SK-N-SH treated with all-trans-retinoic acid at 6 μM for 48 hours (cell line): ENCODE measurements at regions not wholly inside any gene's neighbourhood (a gene's known extent, or its start where the extent isn't known, plus 50 kb on each side); places are given as distances from the start of the nearest gene placed in this dataset.

Experiments used
- ATAC-seq: fragments of 200-7000 bp; cut with Tn5 transposase; 3 replicates; pipeline ENCODE4 v1.9.1; 2020; ENCODE audit warnings: mild to moderate bottlenecking, moderate library complexity
- ARNTL ChIP-seq: fragments of 450-650 bp; formaldehyde crosslinking; IDR thresholded peaks from 2 replicates; pipeline ENCODE4 v1.5.0; 2020; ENCODE audit warnings: low read depth, mild to moderate bottlenecking, moderate library complexity, borderline replicate concordance
- BACH2 ChIP-seq: fragments of 250-450 bp; sonication (Bioruptor Pico); IDR thresholded peaks from 2 replicates; pipeline ENCODE4 v1.9.0; 2021; ENCODE audit warnings: mild to moderate bottlenecking, borderline replicate concordance
- CSDC2 ChIP-seq: fragments of 250-450 bp; sonication (Bioruptor Pico); IDR thresholded peaks from 2 replicates; pipeline ENCODE4 v1.5.0; 2020; ENCODE audit warnings: mild to moderate bottlenecking, moderate library complexity
- ESRRG ChIP-seq: fragments of 250-450 bp; sonication (Bioruptor Pico); IDR thresholded peaks from 2 replicates; pipeline ENCODE4 v1.6.1; 2021; ENCODE audit warnings: mild to moderate bottlenecking
- GLIS3 ChIP-seq: fragments of 250-450 bp; sonication (Bioruptor Pico); IDR thresholded peaks from 2 replicates; pipeline ENCODE4 v1.5.0; 2020; ENCODE audit warnings: mild to moderate bottlenecking, moderate library complexity
- ISL1 ChIP-seq: fragments of 250-450 bp; sonication (Bioruptor Pico); IDR thresholded peaks from 2 replicates; pipeline ENCODE4 v2.1.2; 2022; ENCODE audit warnings: mild to moderate bottlenecking, moderate library complexity
- OSR1 ChIP-seq: fragments of 250-450 bp; sonication (Bioruptor Pico); IDR thresholded peaks from 2 replicates; pipeline ENCODE4 v1.8.0; 2022; ENCODE audit warnings: moderate library complexity, mild to moderate bottlenecking, inconsistent platforms
- PPARA ChIP-seq: fragments of 250-450 bp; sonication (Bioruptor Pico); IDR thresholded peaks from 2 replicates; pipeline ENCODE4 v1.5.0; 2020; ENCODE audit warnings: mild to moderate bottlenecking, borderline replicate concordance
- RARB ChIP-seq: fragments of 250-450 bp; sonication (Bioruptor Pico); IDR thresholded peaks from 2 replicates; pipeline ENCODE4 v1.8.0; 2021; ENCODE audit warnings: mild to moderate bottlenecking, moderate library complexity
- SNAI2 ChIP-seq: fragments of 250-450 bp; sonication (Bioruptor Pico); IDR thresholded peaks from 2 replicates; pipeline ENCODE4 v1.5.0; 2020; ENCODE audit warnings: mild to moderate bottlenecking, moderate library complexity
- TCF4 ChIP-seq: fragments of 250-450 bp; sonication (Bioruptor Pico); IDR thresholded peaks from 2 replicates; pipeline ENCODE4 v1.8.0; 2021; ENCODE audit warnings: mild to moderate bottlenecking, moderate library complexity, borderline replicate concordance
- TOX ChIP-seq: fragments of 250-450 bp; sonication (Bioruptor Pico); IDR thresholded peaks from 2 replicates; pipeline ENCODE4 v1.8.0; 2021; ENCODE audit warnings: mild to moderate bottlenecking, moderate library complexity, borderline replicate concordance
- ZC3H10 ChIP-seq: fragments of 250-450 bp; sonication (Bioruptor Pico); IDR thresholded peaks from 2 replicates; pipeline ENCODE4 v1.5.1; 2021; ENCODE audit warnings: mild to moderate bottlenecking, moderate library complexity
- ZFP3 ChIP-seq: fragments of 250-450 bp; sonication (Bioruptor Pico); IDR thresholded peaks from 2 replicates; pipeline ENCODE4 v1.5.0; 2020; ENCODE audit warnings: mild to moderate bottlenecking, moderate library complexity
- ZFP30 ChIP-seq: fragments of 450-650 bp; formaldehyde crosslinking; IDR thresholded peaks from 2 replicates; pipeline ENCODE4 v1.5.0; 2022; ENCODE audit warnings: mild to moderate bottlenecking, moderate library complexity
- ZNF565 ChIP-seq: fragments of 450-650 bp; formaldehyde crosslinking; conservative IDR thresholded peaks from 2 replicates; pipeline ENCODE4 v1.5.0; 2020; ENCODE audit warnings: low read depth, mild to moderate bottlenecking, moderate library complexity
- ZNF70 ChIP-seq: fragments of 450-650 bp; formaldehyde crosslinking; IDR thresholded peaks from 2 replicates; pipeline ENCODE4 v1.5.0; 2020; ENCODE audit warnings: mild to moderate bottlenecking, moderate library complexity
- ZNF8 ChIP-seq: fragments of 450-650 bp; formaldehyde crosslinking; IDR thresholded peaks from 2 replicates; pipeline ENCODE4 v1.5.0; 2020; ENCODE audit warnings: mild to moderate bottlenecking, moderate library complexity
- TF ChIP-seq, protein P1 (sequence below): fragments of 250-450 bp; sonication (Bioruptor Pico); IDR thresholded peaks from 2 replicates; pipeline ENCODE4 v1.5.1; 2020; ENCODE audit warnings: low read depth, mild to moderate bottlenecking, moderate library complexity
- TF ChIP-seq, protein P2 (sequence below): fragments of 250-450 bp; sonication (Bioruptor Pico); IDR thresholded peaks from 2 replicates; pipeline ENCODE4 v1.8.0; 2020; ENCODE audit warnings: mild to moderate bottlenecking, moderate library complexity, borderline replicate concordance
- TF ChIP-seq, protein P3 (sequence below): fragments of 250-450 bp; sonication (Bioruptor Pico); IDR thresholded peaks from 2 replicates; pipeline ENCODE4 v1.8.0; 2021; ENCODE audit warnings: low read depth, mild to moderate bottlenecking, moderate library complexity, borderline replicate concordance
- TF ChIP-seq, protein P4 (sequence below): fragments of 250-450 bp; sonication (Bioruptor Pico); IDR thresholded peaks from 2 replicates; pipeline ENCODE4 v1.5.0; 2020; ENCODE audit warnings: mild to moderate bottlenecking, moderate library complexity
- TF ChIP-seq, protein P5 (sequence below): fragments of 250-450 bp; sonication (Bioruptor Pico); IDR thresholded peaks from 2 replicates; pipeline ENCODE4 v1.5.1; 2021; ENCODE audit warnings: mild to moderate bottlenecking, moderate library complexity

DNA sequence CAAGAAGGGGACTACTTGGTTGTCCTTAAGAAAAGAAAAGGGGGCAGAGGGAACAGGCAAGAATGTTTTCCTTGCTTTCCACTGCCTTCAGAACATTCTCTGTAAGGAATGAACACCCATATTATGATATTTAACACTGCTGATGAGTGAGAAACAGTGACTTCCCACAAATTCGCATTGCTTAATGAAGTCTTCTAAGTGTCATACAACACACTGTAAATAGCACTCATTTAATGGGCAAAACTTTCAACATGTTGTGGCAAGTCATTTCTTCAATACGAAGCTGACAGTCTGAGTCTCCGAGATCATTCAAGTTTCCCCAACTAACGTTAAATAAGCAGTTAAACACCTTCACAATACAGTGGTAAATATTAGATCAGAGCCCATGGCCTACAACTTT is 464.4 kb downstream of the SHQ1 start:
- TF ChIP-seq ARNTL (CRISPR knock-in tag), result no peak
- TF ChIP-seq, protein P1, sequence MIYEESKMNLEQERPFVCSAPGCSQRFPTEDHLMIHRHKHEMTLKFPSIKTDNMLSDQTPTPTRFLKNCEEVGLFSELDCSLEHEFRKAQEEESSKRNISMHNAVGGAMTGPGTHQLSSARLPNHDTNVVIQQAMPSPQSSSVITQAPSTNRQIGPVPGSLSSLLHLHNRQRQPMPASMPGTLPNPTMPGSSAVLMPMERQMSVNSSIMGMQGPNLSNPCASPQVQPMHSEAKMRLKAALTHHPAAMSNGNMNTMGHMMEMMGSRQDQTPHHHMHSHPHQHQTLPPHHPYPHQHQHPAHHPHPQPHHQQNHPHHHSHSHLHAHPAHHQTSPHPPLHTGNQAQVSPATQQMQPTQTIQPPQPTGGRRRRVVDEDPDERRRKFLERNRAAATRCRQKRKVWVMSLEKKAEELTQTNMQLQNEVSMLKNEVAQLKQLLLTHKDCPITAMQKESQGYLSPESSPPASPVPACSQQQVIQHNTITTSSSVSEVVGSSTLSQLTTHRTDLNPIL (CRISPR knock-in tag), result no peak
- no peak for TF ChIP-seq ZFP30
- TF ChIP-seq GLIS3, result no peak
- TF ChIP-seq ZNF8, result no peak
- no peak for TF ChIP-seq ISL1 (CRISPR knock-in tag)
- TF ChIP-seq ZNF70 (CRISPR knock-in tag), result no peak
- TF ChIP-seq, protein P2, sequence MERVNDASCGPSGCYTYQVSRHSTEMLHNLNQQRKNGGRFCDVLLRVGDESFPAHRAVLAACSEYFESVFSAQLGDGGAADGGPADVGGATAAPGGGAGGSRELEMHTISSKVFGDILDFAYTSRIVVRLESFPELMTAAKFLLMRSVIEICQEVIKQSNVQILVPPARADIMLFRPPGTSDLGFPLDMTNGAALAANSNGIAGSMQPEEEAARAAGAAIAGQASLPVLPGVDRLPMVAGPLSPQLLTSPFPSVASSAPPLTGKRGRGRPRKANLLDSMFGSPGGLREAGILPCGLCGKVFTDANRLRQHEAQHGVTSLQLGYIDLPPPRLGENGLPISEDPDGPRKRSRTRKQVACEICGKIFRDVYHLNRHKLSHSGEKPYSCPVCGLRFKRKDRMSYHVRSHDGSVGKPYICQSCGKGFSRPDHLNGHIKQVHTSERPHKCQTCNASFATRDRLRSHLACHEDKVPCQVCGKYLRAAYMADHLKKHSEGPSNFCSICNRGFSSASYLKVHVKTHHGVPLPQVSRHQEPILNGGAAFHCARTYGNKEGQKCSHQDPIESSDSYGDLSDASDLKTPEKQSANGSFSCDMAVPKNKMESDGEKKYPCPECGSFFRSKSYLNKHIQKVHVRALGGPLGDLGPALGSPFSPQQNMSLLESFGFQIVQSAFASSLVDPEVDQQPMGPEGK (CRISPR knock-in tag), result no peak
- no peak for TF ChIP-seq OSR1 (CRISPR knock-in tag)
- TF ChIP-seq TOX (CRISPR knock-in tag), result no peak
- TF ChIP-seq TCF4 (CRISPR knock-in tag), result no peak
- TF ChIP-seq PPARA, result no peak
- no peak for TF ChIP-seq ZNF565 (CRISPR knock-in tag)
- TF ChIP-seq ZFP3 (CRISPR knock-in tag), result no peak
- TF ChIP-seq RARB (CRISPR knock-in tag), result no peak
- TF ChIP-seq, protein P3, sequence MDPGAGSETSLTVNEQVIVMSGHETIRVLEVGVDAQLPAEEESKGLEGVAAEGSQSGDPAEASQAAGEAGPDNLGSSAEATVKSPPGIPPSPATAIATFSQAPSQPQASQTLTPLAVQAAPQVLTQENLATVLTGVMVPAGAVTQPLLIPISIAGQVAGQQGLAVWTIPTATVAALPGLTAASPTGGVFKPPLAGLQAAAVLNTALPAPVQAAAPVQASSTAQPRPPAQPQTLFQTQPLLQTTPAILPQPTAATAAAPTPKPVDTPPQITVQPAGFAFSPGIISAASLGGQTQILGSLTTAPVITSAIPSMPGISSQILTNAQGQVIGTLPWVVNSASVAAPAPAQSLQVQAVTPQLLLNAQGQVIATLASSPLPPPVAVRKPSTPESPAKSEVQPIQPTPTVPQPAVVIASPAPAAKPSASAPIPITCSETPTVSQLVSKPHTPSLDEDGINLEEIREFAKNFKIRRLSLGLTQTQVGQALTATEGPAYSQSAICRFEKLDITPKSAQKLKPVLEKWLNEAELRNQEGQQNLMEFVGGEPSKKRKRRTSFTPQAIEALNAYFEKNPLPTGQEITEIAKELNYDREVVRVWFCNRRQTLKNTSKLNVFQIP, result no peak
- TF ChIP-seq, protein P4, sequence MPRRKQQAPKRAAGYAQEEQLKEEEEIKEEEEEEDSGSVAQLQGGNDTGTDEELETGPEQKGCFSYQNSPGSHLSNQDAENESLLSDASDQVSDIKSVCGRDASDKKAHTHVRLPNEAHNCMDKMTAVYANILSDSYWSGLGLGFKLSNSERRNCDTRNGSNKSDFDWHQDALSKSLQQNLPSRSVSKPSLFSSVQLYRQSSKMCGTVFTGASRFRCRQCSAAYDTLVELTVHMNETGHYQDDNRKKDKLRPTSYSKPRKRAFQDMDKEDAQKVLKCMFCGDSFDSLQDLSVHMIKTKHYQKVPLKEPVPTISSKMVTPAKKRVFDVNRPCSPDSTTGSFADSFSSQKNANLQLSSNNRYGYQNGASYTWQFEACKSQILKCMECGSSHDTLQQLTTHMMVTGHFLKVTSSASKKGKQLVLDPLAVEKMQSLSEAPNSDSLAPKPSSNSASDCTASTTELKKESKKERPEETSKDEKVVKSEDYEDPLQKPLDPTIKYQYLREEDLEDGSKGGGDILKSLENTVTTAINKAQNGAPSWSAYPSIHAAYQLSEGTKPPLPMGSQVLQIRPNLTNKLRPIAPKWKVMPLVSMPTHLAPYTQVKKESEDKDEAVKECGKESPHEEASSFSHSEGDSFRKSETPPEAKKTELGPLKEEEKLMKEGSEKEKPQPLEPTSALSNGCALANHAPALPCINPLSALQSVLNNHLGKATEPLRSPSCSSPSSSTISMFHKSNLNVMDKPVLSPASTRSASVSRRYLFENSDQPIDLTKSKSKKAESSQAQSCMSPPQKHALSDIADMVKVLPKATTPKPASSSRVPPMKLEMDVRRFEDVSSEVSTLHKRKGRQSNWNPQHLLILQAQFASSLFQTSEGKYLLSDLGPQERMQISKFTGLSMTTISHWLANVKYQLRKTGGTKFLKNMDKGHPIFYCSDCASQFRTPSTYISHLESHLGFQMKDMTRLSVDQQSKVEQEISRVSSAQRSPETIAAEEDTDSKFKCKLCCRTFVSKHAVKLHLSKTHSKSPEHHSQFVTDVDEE (CRISPR knock-in tag), result no peak
- no peak for TF ChIP-seq CSDC2 (CRISPR knock-in tag)
- ATAC-seq, result no peak

DNA sequence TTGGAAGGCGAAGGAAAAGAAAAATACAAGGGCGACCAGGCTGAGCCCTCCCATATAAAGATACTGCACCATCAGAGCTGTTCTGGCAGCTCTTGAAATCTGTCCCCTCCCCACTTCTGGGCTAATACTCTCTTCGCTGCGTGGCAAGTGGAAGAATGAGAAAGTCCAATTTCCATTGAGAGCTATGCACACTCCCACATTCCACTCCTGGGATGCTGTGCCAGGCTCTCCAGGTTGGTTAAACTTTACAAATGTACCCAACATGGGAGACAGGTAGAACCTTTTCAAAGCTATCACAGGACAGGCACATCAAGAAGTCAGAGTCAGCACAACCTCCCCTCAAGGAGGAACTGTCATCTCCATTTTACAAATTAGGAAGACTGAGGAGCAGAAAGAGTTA is 465.0 kb downstream of the SHQ1 start:
- TF ChIP-seq ZNF70 (CRISPR knock-in tag) (no peak), GLIS3 (no peak), ZFP30 (no peak), PPARA (no peak), BACH2 (CRISPR knock-in tag) (no peak)
- TF ChIP-seq, protein P5, sequence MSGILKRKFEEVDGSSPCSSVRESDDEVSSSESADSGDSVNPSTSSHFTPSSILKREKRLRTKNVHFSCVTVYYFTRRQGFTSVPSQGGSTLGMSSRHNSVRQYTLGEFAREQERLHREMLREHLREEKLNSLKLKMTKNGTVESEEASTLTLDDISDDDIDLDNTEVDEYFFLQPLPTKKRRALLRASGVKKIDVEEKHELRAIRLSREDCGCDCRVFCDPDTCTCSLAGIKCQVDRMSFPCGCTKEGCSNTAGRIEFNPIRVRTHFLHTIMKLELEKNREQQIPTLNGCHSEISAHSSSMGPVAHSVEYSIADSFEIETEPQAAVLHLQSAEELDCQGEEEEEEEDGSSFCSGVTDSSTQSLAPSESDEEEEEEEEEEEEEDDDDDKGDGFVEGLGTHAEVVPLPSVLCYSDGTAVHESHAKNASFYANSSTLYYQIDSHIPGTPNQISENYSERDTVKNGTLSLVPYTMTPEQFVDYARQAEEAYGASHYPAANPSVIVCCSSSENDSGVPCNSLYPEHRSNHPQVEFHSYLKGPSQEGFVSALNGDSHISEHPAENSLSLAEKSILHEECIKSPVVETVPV, result no peak
- no peak for ATAC-seq

DNA sequence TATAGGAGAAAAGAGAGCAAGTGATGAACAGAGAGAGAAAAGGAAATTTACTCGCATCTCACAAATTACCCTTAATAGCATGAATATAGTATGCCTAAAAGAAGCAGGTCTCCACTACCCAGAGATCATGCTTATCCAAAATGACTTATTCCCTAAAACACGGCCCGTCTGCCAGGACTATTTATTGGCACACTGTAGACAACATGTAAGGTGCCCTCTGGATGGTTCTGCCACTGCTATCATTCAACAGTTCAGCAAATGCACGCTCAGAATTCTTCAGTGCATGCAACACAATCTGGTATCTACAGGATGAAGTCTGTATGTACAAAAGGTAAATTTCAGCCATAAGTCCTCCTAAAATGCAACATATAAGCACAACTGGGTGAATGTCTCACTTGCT is 465.8 kb downstream of the SHQ1 start:
- TF ChIP-seq ESRRG (CRISPR knock-in tag) (no peak), ZNF565 (CRISPR knock-in tag) (no peak), TCF4 (CRISPR knock-in tag) (no peak), TOX (CRISPR knock-in tag) (no peak), ZC3H10 (no peak), SNAI2 (no peak), BACH2 (CRISPR knock-in tag) (no peak), PPARA (no peak)
- TF ChIP-seq, all 23 proteins: peak for 0
- ATAC-seq, result no peak
